HL-60 (cell line): ENCODE measurements at regions not wholly inside any gene's neighbourhood (a gene's known extent, or its start where the extent isn't known, plus 50 kb on each side); places are given as distances from the start of the nearest gene placed in this dataset.

Source experiments
- POLR2AphosphoS5 ChIP-seq: IDR thresholded peaks from 2 replicates; pipeline ENCODE4 v1.6.1; 2012; ENCODE audit warnings: low read depth
- TF ChIP-seq, protein P1 (sequence below): IDR thresholded peaks from one replicate; pipeline ENCODE4 v1.5.1; 2011; ENCODE audit warnings: low read length, control low read depth, inconsistent platforms; ENCODE audit not compliant: insufficient read depth
- TF ChIP-seq, protein P2 (sequence below): IDR thresholded peaks from 2 replicates; pipeline ENCODE4 v1.6.1; 2012; ENCODE audit warnings: low read depth; ENCODE audit not compliant: insufficient replicate concordance

DNA sequence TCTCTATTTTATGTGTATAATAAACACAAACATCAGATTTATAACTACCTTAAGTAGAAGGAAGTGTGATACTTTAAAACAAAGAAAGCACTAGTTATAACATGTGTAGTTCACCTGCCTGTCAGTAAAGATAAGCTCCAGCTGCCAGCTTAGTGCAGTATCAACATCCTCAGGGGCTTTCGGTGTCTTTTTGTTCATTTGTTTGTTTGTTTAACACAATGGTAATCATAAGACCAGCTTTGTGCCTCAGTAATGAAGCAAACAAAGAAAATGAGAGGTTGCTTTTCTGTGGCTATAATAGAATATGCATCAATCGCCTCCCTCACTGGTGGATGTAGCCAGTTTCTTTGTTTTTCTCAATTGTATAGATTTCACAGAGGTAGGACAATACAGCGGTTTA is 1499.0 kb upstream of the TMEFF2 start:
- no peak for TF ChIP-seq POLR2AphosphoS5
- TF ChIP-seq, protein P1, sequence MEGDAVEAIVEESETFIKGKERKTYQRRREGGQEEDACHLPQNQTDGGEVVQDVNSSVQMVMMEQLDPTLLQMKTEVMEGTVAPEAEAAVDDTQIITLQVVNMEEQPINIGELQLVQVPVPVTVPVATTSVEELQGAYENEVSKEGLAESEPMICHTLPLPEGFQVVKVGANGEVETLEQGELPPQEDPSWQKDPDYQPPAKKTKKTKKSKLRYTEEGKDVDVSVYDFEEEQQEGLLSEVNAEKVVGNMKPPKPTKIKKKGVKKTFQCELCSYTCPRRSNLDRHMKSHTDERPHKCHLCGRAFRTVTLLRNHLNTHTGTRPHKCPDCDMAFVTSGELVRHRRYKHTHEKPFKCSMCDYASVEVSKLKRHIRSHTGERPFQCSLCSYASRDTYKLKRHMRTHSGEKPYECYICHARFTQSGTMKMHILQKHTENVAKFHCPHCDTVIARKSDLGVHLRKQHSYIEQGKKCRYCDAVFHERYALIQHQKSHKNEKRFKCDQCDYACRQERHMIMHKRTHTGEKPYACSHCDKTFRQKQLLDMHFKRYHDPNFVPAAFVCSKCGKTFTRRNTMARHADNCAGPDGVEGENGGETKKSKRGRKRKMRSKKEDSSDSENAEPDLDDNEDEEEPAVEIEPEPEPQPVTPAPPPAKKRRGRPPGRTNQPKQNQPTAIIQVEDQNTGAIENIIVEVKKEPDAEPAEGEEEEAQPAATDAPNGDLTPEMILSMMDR, result no peak
- TF ChIP-seq, protein P2, sequence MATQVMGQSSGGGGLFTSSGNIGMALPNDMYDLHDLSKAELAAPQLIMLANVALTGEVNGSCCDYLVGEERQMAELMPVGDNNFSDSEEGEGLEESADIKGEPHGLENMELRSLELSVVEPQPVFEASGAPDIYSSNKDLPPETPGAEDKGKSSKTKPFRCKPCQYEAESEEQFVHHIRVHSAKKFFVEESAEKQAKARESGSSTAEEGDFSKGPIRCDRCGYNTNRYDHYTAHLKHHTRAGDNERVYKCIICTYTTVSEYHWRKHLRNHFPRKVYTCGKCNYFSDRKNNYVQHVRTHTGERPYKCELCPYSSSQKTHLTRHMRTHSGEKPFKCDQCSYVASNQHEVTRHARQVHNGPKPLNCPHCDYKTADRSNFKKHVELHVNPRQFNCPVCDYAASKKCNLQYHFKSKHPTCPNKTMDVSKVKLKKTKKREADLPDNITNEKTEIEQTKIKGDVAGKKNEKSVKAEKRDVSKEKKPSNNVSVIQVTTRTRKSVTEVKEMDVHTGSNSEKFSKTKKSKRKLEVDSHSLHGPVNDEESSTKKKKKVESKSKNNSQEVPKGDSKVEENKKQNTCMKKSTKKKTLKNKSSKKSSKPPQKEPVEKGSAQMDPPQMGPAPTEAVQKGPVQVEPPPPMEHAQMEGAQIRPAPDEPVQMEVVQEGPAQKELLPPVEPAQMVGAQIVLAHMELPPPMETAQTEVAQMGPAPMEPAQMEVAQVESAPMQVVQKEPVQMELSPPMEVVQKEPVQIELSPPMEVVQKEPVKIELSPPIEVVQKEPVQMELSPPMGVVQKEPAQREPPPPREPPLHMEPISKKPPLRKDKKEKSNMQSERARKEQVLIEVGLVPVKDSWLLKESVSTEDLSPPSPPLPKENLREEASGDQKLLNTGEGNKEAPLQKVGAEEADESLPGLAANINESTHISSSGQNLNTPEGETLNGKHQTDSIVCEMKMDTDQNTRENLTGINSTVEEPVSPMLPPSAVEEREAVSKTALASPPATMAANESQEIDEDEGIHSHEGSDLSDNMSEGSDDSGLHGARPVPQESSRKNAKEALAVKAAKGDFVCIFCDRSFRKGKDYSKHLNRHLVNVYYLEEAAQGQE, result no peak
